ENCODE measurements at regions not wholly inside any gene's neighbourhood (a gene's known extent, or its start where the extent isn't known, plus 50 kb on each side); places are given as distances from the start of the nearest gene placed in this dataset.
"Not testable (repeated sequence)": the region's sequence is repeated elsewhere in the genome, so short reads cannot be mapped to it uniquely, and the experiment has no call there.

DNA sequence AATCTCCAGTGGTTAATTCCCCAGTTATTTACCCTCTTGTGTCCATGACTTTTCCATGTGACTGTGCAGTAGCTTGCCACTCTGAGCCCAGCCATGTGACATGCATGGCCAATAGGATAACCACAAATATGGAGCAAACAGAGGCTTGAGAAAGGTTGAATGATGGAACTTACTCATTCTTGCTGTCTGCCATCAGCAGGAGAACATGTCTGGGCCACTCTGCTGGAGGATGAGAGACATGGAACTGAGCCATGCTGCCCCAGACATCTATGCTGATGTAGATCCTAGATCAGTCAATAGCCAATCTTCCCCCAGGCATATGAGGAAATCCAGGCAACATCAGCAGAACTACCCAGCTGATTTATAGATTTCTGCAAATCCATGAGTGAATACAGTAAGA is 992.3 kb upstream of the FANCL start:
- Histone ChIP-seq H3K4me3 (no peak overlapping the region), H3K36me3 (no peaks in the 10 kb centered on the region), H3K27me3 (no peaks in the 10 kb centered on the region), H3K9me3 (no peaks in the 10 kb centered on the region), H3K27ac (no peak overlapping the region), H3K4me1 (no peaks in the 10 kb centered on the region)
- DNase-seq, result no peak
- no peak for TF ChIP-seq POLR2A (IDR thresholded peaks at IDR 0.05)
- TF ChIP-seq, protein P1, sequence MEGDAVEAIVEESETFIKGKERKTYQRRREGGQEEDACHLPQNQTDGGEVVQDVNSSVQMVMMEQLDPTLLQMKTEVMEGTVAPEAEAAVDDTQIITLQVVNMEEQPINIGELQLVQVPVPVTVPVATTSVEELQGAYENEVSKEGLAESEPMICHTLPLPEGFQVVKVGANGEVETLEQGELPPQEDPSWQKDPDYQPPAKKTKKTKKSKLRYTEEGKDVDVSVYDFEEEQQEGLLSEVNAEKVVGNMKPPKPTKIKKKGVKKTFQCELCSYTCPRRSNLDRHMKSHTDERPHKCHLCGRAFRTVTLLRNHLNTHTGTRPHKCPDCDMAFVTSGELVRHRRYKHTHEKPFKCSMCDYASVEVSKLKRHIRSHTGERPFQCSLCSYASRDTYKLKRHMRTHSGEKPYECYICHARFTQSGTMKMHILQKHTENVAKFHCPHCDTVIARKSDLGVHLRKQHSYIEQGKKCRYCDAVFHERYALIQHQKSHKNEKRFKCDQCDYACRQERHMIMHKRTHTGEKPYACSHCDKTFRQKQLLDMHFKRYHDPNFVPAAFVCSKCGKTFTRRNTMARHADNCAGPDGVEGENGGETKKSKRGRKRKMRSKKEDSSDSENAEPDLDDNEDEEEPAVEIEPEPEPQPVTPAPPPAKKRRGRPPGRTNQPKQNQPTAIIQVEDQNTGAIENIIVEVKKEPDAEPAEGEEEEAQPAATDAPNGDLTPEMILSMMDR (IDR thresholded peaks at IDR 0.05), result no peak

DNA sequence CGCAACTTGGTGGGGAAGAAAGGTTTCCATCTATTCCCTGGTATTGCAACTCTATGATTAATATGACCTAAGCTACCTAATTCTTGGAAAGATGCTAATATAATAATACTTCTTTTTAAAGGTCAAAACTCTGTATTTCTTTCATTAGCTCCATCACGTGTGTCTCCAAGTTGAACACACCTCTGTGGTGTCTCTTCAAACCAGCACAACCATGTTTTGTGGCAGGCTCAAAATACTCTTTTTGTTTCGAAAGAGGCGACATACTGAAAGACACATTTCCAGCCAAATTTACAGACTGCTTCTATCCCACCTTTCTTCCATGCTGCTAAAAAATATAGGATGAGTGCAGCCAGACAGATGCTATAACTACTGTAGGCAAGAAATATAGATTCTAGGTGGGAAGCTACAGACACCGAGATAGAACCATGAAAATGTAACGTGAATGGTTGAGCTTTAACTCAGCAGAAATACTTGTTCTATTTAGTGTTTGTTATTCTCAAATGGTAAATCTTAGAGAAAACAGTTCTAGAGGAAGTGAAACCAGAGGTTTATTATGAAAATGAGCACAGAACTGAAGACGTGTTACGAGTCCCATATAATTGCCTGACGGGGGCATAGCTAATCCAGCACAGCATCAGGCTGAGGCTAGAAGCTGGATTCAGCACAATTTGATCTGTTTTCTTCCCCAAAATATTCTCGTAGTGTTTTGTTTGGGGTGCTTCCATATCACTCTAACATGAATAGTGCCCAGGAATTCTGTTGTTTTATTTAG is 991.5 kb upstream of the FANCL start:
- H3K27ac ChIP-seq, result no peak overlapping the region
- no peak for DNase-seq
- no peak for TF ChIP-seq POLR2A (IDR thresholded peaks at IDR 0.05)
- TF ChIP-seq, protein P1 (IDR thresholded peaks at IDR 0.05), result no peak
- H3K9me3 ChIP-seq, result no peaks in the 10 kb centered on the region
- no peaks in the 10 kb centered on the region for H3K4me1 ChIP-seq
- H3K36me3 ChIP-seq, result no peaks in the 10 kb centered on the region
- no peak overlapping the region for H3K4me3 ChIP-seq
- H3K27me3 ChIP-seq, result no peaks in the 10 kb centered on the region

DNA sequence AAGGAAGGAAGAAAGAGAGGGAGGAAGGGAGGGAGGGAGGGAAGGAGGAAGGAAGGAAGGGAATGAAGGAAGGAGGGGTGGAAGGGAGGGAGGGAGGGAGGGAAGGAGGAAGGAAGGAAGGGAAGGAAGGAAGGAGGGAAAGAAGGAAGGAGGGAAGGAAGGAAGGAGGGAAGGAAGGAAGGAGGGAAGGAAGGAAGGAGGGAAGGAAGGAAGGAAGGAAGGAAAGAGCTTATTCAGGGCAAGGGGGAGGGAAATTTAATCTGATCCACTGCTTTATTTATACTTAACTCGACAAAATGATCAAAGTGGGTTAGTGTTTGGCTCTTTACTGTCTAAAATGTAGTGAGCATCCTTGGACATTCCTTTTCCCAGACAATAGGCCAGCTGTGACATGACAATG is 985.2 kb upstream of the FANCL start:
- not testable (repeated sequence) for H3K9me3 ChIP-seq, H3K27me3 ChIP-seq, H3K4me3 ChIP-seq, DNase-seq, H3K36me3 ChIP-seq, H3K4me1 ChIP-seq, H3K27ac ChIP-seq

DNA sequence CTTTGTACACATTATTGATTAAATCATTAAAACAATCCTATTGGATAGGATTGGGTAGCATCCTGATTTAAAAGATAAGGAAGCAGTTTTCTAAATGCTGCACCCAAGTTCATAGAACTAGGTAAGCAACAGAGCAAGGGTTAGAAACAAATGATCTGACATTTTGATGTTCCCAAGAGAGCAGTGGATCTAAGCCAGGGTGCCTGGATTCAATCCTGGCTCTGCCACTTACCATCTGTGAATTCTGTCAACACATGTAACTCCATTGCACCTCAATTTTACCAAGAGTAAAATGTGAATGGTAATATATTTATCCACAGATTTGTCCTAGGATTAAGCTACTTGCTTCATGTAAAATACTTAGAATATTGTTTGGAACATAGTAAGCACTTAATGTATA is 982.6 kb upstream of the FANCL start:
- Histone ChIP-seq H3K27me3 (no peaks in the 10 kb centered on the region), H3K36me3 (no peaks in the 10 kb centered on the region), H3K4me1 (no peaks in the 10 kb centered on the region), H3K9me3 (no peaks in the 10 kb centered on the region), H3K4me3 (no peak overlapping the region), H3K27ac (no peak overlapping the region)
- no peak for TF ChIP-seq POLR2A (IDR thresholded peaks at IDR 0.05)
- TF ChIP-seq, protein P1 (IDR thresholded peaks at IDR 0.05), result no peak
- DNase-seq, result no peak

DNA sequence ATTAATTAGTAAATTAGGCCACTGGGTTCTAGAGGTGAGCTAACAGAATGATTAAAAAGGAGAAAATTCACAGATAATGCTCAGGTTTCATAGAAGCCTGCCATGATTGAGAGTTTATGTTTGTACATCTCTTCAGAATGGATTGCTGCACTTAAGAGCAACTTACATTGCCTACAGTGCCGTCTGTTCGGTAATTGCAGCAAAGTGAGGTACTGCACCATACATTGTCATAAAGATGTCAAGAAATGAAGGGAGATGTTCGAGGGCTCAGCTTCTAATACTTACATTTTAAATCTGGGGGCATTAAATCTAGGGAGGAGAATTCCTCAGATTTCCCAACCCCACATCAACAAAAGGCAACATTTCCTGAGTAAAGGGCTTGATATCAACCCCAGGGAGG is 976.2 kb upstream of the FANCL start:
- Histone ChIP-seq H3K4me3 (no peak overlapping the region), H3K27ac (no peak overlapping the region), H3K9me3 (no peaks in the 10 kb centered on the region), H3K4me1 (no peaks in the 10 kb centered on the region), H3K27me3 (no peaks in the 10 kb centered on the region), H3K36me3 (no peaks in the 10 kb centered on the region)
- DNase-seq, result no peak
- no peak for TF ChIP-seq POLR2A (IDR thresholded peaks at IDR 0.05)
- TF ChIP-seq, protein P1 (IDR thresholded peaks at IDR 0.05), result no peak

DNA sequence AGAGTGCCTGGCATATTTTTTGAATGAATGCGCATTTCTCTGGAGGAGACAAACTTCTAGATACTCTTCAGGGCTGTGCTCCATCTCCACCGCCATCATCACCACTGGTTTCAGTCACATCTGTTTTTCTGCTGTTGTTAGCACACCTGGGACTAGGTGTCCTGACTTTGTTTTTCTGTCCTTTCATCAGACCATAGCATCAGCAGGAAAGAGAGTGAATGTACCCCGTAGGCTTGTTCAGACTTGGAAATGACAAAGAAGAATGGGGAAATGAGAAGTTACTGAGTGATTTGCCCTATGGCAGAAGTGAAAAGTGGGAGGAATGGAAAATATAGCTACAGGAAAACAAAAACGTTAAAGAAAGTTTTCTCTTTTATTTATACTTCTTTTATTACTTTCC is 965.2 kb upstream of the FANCL start:
- Histone ChIP-seq H3K36me3 (no peaks in the 10 kb centered on the region), H3K27ac (no peak overlapping the region), H3K4me1 (no peaks in the 10 kb centered on the region), H3K4me3 (no peak overlapping the region), H3K27me3 (no peaks in the 10 kb centered on the region), H3K9me3 (no peaks in the 10 kb centered on the region)
- DNase-seq, result no peak
- TF ChIP-seq, protein P1 (IDR thresholded peaks at IDR 0.05), result no peak
- no peak for TF ChIP-seq POLR2A (IDR thresholded peaks at IDR 0.05)

All from Peyer's patch (tissue), 4 donors.